HepG2 (cell line): ENCODE measurements at regions not wholly inside any gene's neighbourhood (a gene's known extent, or its start where the extent isn't known, plus 50 kb on each side); places are given as distances from the start of the nearest gene placed in this dataset.

Source experiments
- ATAC-seq: fragments of 200-7000 bp; cut with Tn5 transposase; 3 replicates; pipeline ENCODE4 v1.9.1; 2020; ENCODE audit warnings: mild to moderate bottlenecking, moderate library complexity
- BruUV-seq: library from RNA; stranded (reverse); fragments of 400-500 nt; replicated peaks from 2 replicates; lab custom pipeline; 2021; lab: Mats Ljungman, UMichigan
- CTCF ChIA-PET: fragments of 300-600 bp; formaldehyde crosslinking; extraction: SDS; loops from one replicate; lab custom pipeline; 2021; ENCODE audit warnings: low total read pairs, inconsistent platforms, low intra/inter-chr PET ratio; lab: Yijun Ruan, JAX
- POLR2A ChIA-PET: fragments of 350-600 bp; sonication (Branson Sonifier 250); formaldehyde crosslinking; loops from one replicate; lab custom pipeline; 2020; ENCODE audit warnings: antibody characterized with exemption, inconsistent platforms; lab: Yijun Ruan, JAX
- DNase-seq: peaks from one replicate; pipeline ENCODE4 v3.0.0-alpha.2; 2015; ENCODE audit warnings: low spot score
- FAIRE-seq: peaks from 3 replicates; lab custom pipeline; 2011; peaks lifted over from hg19 to GRCh38; lab: Jason Lieb, UNC
- H2AFZ ChIP-seq: one replicate; pipeline ENCODE4 v1.6.1; 2011; ENCODE audit warnings: low read length, inconsistent platforms
- H3K27ac ChIP-seq: fragments of 300-600 bp; 3 replicates; pipeline ENCODE4 v1.8.0; 2011; ENCODE audit warnings: mixed run types, mild to moderate bottlenecking, mixed read lengths, low read length, inconsistent platforms; ENCODE audit not compliant: insufficient read depth; ENCODE audit errors: extremely low read length
- H3K27me3 ChIP-seq, 2 experiments: fragments of 200-600 bp in 1 of 2; 2 replicates in 1 of 2; 3 replicates in 1 of 2; pipeline versions ENCODE4 v1.6.0 to v1.8.0; 2011; ENCODE audit warnings: low read length in 2 of 2, mild to moderate bottlenecking in 2 of 2, moderate library complexity in 2 of 2, inconsistent platforms in 1 of 2; ENCODE audit not compliant: insufficient read depth in 2 of 2, control insufficient read depth in 1 of 2
- H3K36me3 ChIP-seq, 2 experiments: fragments of 200-600 bp in 1 of 2; replicated peaks in 1 of 2; 2 replicates in 1 of 2; 3 replicates in 1 of 2; pipeline versions ENCODE4 v1.5.1 to v1.8.0; 2011; ENCODE audit warnings: low read length in 2 of 2, inconsistent platforms in 1 of 2; ENCODE audit not compliant: insufficient read depth in 2 of 2, control insufficient read depth in 1 of 2
- H3K4me1 ChIP-seq: 2 replicates; pipeline ENCODE4 v1.5.1; 2012; ENCODE audit warnings: low read length, inconsistent platforms; ENCODE audit not compliant: insufficient read depth
- H3K4me2 ChIP-seq: 2 replicates; pipeline ENCODE4 v1.6.0; 2011; ENCODE audit warnings: low read depth, low read length, inconsistent platforms
- H3K4me3 ChIP-seq, 3 experiments: fragments of 200-600 bp in 1 of 3; sonication (generic), shearing (Covaris generic) in 1 of 3; replicated peaks in 1 of 3; 2 replicates each; pipeline ENCODE4 v1.5.1; 2011 to 2016; ENCODE audit warnings: low read length in 3 of 3, inconsistent platforms in 2 of 3, low read depth in 2 of 3, mild to moderate bottlenecking in 2 of 3, control low read depth in 1 of 3, mixed read lengths in 1 of 3; ENCODE audit not compliant: insufficient read depth in 1 of 3
- H3K79me2 ChIP-seq: one replicate; pipeline ENCODE4 v1.6.1; 2011; ENCODE audit warnings: low read length, inconsistent platforms; ENCODE audit not compliant: insufficient read depth
- H3K9ac ChIP-seq: 2 replicates; pipeline ENCODE4 v1.6.0; 2011; ENCODE audit warnings: mild to moderate bottlenecking, low read depth, low read length, inconsistent platforms; ENCODE audit not compliant: insufficient read depth
- H3K9me3 ChIP-seq: 2 replicates; pipeline ENCODE4 v1.5.1; 2012; ENCODE audit warnings: mild to moderate bottlenecking, low read length
- H4K20me1 ChIP-seq: 2 replicates; pipeline ENCODE4 v1.6.0; 2011; ENCODE audit warnings: inconsistent platforms, mild to moderate bottlenecking, low read length, moderate library complexity; ENCODE audit not compliant: insufficient read depth
- EZH2 ChIP-seq: conservative IDR thresholded peaks from 2 replicates; pipeline ENCODE4 v1.6.1; 2012; ENCODE audit warnings: mild to moderate bottlenecking, low read depth, low read length, moderate library complexity
- HOMEZ ChIP-seq: IDR thresholded peaks from 2 replicates; pipeline ENCODE4 v1.6.1; 2016; ENCODE audit warnings: low read depth
- PRMT3 ChIP-seq: sonication (generic); formaldehyde crosslinking; IDR thresholded peaks from 2 replicates; pipeline ENCODE4 v1.8.1; 2022; ENCODE audit warnings: low read depth, mild to moderate bottlenecking, moderate library complexity, missing genetic modification reagents, borderline replicate concordance
- SUZ12 ChIP-seq: fragments of 150-350 bp; IDR thresholded peaks from 2 replicates; pipeline ENCODE4 v1.6.1; 2014; ENCODE audit warnings: low read depth, low read length
- TEAD3 ChIP-seq: optimal IDR thresholded peaks from 2 replicates; pipeline ENCODE3; 2016; ENCODE audit warnings: borderline replicate concordance
- ZNF331 ChIP-seq: sonication (generic); formaldehyde crosslinking; IDR thresholded peaks from 2 replicates; pipeline ENCODE4 v1.4.0; 2020; ENCODE audit warnings: missing genetic modification reagents
- ZNF432 ChIP-seq: sonication (generic); formaldehyde crosslinking; IDR thresholded peaks from 2 replicates; pipeline ENCODE4 v1.5.0; 2020; ENCODE audit warnings: missing genetic modification reagents, mild to moderate bottlenecking, borderline replicate concordance
- ZNF510 ChIP-seq: sonication (generic); formaldehyde crosslinking; IDR thresholded peaks from 2 replicates; pipeline ENCODE4 v1.4.0; 2020; ENCODE audit warnings: low read depth, mild to moderate bottlenecking, missing genetic modification reagents
- WGBS: methylation state at CpG from one replicate; pipeline ENCODE4 v1.1.6; 2017; ENCODE audit warnings: low lambda C conversion rate; 5-methylcytosine and 5-hydroxymethylcytosine counted together
- in situ Hi-C: cut with HindIII; loops from 2 replicates; pipeline ENCODE4 v1.10.0; 2017; ENCODE audit warnings: low pct_unique_long_range_greater_than_20kb; ENCODE audit not compliant: extremely low pct_ligation_motif_present
- intact Hi-C: fragments of 100-400 bp; cut with micrococcal nuclease; formaldehyde crosslinking; loops from one replicate; pipeline ENCODE4 v1.10.0; 2022; ENCODE audit not compliant: unreplicated experiment
- TF ChIP-seq, protein P1 (sequence below): IDR thresholded peaks from 2 replicates; pipeline ENCODE4 v1.6.1; 2012; ENCODE audit warnings: low read depth, low read length, improper control_type of control experiment
- TF ChIP-seq, protein P2 (sequence below): sonication (generic); formaldehyde crosslinking; IDR thresholded peaks from 2 replicates; pipeline ENCODE4 v1.4.0; 2020; ENCODE audit warnings: missing genetic modification reagents, borderline replicate concordance

DNA sequence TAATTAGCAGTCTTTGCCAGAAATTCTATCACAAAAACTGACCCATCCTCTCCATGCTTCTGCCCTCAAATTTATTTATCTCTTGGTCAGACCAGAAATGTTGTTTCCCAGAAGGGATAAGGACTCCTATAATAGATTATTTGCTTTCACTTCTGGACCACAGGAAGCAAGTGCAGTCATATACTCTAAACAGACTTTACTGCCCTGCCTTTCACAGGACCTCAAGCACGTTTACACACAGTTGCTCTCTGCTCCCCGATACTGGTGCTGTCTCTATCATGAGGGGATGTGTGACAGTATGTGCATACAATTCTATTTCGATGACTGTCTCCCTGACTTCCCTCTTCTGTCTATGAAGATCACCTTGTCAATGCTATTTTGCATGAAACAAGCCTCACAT is 205.5 kb upstream of the TGFBR2 start (continued):
- peak; percentile 92 for TF ChIP-seq HOMEZ (CRISPR knock-in tag)

DNA sequence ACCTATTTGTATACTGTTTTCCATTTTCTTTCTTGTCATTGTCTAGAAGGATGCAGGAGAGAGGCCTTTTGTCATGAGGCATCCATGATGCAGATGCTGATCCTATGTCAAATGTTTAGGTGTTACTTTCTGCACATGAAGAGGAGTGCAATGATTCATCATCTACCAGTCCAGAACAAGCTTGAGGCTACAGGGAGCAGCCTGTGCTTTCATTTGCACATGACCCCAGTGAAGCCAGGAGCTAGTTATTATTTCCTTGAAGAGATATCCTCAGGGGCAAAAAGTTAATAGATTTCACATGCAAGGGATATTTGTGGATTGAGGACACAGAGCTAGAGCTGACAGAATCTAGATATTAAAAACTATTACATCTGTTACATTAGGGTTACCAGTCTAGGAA is 204.4 kb upstream of the TGFBR2 start:
- H3K4me2 ChIP-seq = no peak overlapping the region
- ATAC-seq (no peak), DNase-seq (no peak), FAIRE-seq (no peak)
- no peak overlapping the region for H3K9ac ChIP-seq
- no peak overlapping the region for H2AFZ ChIP-seq
- no peaks in the 10 kb centered on the region for H4K20me1 ChIP-seq
- H3K4me1 ChIP-seq = peaks cover 28% of the 10 kb centered on the region
- CTCF ChIA-PET = no interaction called here
- POLR2A ChIA-PET = no interaction called here
- TF ChIP-seq TEAD3 (CRISPR knock-in tag) = no peak
- TF ChIP-seq ZNF432 = no peak
- no peak for TF ChIP-seq PRMT3 (CRISPR knock-in tag)
- no TSS peak for BruUV-seq
- H3K27me3 ChIP-seq = no peaks in the 10 kb centered on the region
- H3K4me3 ChIP-seq = no peak overlapping the region
- H3K36me3 ChIP-seq = no peaks in the 10 kb centered on the region
- in situ Hi-C loops = no loop called here
- H3K79me2 ChIP-seq = no peaks in the 10 kb centered on the region
- no peak overlapping the region for H3K27ac ChIP-seq
- H3K9me3 ChIP-seq = no peaks in the 10 kb centered on the region
- intact Hi-C loops = no loop called here

- Histone ChIP-seq H3K36me3 (no peaks in the 10 kb centered on the region), H3K4me1 (peaks cover 7% of the 10 kb centered on the region; the same call in 1 of the 2 replicates), H3K9me3 (peaks cover 6% of the 10 kb centered on the region; the same call in 1 of the 2 replicates), H3K4me2 (no peak overlapping the region), H3K27ac (no peak overlapping the region), H3K79me2 (no peaks in the 10 kb centered on the region), H2AFZ (no peak overlapping the region), H3K4me3 (no peak overlapping the region), H3K9ac (no peak overlapping the region), H3K27me3 (no peaks in the 10 kb centered on the region; a peak in 1 of 5 replicates), H4K20me1 (no peaks in the 10 kb centered on the region)
- no TSS peak for BruUV-seq
- DNase-seq = no peak
- in situ Hi-C loops = no loop called here
- CTCF ChIA-PET = no interaction called here
- FAIRE-seq = no peak
- 100% methylated on average over 2 of the region's 2 CpGs for WGBS
- intact Hi-C loops = no loop called here
- POLR2A ChIA-PET = no interaction called here
- ATAC-seq = no peak
- TF ChIP-seq ZNF510 (CRISPR knock-in tag) (no peak), EZH2 (no peak), SUZ12 (no peak), ZNF331 (CRISPR knock-in tag) (no peak)
- TF ChIP-seq, protein P1, sequence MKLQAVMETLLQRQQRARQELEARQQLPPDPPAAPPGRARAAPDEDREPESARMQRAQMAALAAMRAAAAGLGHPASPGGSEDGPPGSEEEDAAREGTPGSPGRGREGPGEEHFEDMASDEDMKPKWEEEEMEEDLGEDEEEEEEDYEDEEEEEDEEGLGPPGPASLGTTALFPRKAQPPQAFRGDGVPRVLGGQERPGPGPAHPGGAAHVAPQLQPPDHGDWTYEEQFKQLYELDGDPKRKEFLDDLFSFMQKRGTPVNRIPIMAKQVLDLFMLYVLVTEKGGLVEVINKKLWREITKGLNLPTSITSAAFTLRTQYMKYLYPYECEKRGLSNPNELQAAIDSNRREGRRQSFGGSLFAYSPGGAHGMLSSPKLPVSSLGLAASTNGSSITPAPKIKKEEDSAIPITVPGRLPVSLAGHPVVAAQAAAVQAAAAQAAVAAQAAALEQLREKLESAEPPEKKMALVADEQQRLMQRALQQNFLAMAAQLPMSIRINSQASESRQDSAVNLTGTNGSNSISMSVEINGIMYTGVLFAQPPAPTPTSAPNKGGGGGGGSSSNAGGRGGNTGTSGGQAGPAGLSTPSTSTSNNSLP = no peak
- TF ChIP-seq, protein P2, sequence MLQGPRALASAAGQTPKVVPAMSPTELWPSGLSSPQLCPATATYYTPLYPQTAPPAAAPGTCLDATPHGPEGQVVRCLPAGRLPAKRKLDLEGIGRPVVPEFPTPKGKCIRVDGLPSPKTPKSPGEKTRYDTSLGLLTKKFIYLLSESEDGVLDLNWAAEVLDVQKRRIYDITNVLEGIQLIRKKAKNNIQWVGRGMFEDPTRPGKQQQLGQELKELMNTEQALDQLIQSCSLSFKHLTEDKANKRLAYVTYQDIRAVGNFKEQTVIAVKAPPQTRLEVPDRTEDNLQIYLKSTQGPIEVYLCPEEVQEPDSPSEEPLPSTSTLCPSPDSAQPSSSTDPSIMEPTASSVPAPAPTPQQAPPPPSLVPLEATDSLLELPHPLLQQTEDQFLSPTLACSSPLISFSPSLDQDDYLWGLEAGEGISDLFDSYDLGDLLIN (CRISPR knock-in tag) = no peak
Observed at GRCh38 chr3:30407651-30408050, 198.8 kb upstream of the TGFBR2 start.
